Middle frontal gyrus (tissue), 1 donor: ENCODE measurements at regions not wholly inside any gene's neighbourhood (a gene's known extent, or its start where the extent isn't known, plus 50 kb on each side); places are given as distances from the start of the nearest gene placed in this dataset.
"Not testable (repeated sequence)": the region's sequence is repeated elsewhere in the genome, so short reads cannot be mapped to it uniquely, and the experiment has no call there.

Experiments used
- DNase-seq: peaks from one replicate; pipeline ENCODE4 v3.0.0-alpha.2; 2015; ENCODE audit warnings: low spot score; ENCODE audit errors: extremely low spot score

DNA sequence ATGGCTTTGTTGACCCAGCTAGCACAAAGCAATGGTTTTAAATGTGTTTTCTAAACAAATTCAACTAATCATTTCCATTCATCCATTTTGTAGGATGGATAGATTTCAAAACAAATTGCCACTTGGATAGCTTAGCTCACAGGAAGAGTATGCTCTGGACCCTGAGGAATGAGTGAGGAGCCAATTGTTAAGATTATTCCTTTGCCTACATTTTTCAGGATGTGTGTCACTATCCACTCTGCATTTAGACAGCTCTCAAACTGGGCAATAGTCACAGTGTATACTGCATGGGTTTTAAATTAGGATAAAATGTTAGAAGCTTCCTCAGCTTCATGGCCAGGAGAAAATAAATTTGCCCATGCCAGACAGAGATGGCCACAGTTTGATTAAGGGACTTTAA lies 605.6 kb upstream of the TEX47 start:
- DNase-seq, result no peak

DNA sequence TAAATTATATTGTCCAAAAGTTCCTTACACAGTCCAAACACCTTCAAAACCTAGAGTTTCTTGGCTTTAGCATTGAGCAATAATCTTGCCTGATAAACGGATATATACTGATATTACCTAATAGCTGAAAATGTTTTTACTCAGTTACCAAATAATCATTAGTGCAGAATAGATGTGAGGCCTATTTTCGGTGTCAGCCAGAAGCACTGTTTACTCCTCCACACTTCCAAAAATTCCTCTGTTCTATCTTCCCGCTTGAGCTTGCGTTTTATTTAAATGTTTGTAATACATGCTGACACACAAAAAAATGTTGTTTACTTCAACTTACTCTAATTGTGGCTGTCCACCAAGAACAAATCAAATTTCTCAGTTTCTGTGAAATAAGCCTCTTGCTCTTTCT lies 606.2 kb upstream of the TEX47 start:
- no peak for DNase-seq

DNA sequence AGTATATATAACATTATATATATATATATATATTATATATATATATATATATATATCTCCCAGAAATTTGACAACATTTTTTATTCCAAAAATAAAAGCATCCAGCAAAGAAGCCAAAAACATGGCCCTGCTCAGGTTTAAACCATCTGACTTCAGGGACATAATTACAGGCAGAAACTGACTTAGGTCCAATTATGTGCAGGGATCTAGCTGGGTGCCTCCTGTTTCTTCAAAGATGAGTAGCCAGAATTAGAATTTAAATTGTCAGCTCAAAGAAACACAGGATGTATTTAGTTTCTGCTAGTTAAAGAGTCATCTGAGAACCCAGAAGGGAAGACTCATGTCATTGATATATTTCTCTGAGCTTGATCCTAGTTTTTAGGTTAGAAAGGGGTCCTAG lies 656.4 kb upstream of the TEX47 start:
- no peak for DNase-seq

DNA sequence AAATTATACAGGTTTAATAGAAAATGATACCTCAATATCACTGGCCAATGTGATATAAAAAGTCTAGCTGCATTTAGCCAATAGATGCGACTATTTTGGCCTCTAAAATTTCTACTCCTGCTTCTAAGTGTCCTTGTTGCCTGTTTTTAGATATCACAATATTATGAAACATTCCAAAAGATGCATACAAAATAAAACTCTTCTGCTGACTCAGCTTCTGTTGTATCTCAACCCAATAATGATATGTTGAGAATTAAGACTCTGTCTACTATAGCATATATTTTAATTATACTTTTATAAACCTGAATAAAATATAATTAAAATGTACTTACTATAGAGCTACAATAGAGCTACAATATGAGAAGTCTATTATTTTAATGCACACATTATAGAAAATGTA lies 661.0 kb upstream of the TEX47 start:
- DNase-seq, result no peak

DNA sequence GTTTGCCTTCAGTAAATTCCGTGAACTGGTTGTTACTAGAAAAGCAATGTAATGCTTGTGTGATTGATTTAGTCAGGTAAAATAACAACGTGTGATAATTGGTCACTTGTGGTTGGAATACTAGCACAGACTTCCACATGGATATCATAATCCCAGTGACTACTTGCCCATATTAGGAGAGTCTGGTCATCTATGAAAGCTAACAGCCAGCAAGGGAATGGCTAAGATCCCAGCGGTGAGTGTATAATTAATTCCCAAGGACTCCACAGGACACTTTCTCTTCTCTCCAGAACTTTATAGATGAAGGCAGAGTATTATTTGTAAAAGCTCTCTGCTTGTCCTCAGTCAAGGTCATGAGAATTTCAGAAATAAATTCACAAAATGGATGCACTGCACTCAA lies 662.6 kb upstream of the TEX47 start:
- DNase-seq, result no peak

DNA sequence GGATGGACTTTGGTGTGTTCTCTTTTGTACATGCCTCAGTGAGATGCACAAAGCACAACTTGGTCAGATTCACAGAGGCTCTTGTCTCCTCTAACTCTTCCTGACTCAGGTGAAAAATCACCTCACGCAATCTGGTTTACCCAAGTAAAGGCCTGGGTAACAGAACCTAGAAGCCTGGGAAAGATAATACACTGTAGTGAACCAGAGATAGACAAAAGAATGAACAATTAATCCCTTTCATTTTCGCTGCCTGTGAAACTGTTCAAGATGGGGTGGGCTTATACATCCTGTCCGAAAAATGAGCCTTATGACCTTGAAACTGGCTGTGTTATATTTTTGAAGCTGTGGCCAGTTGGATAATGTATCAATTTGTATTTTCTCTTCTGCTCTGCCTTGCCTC lies 678.9 kb upstream of the TEX47 start:
- no peak for DNase-seq

DNA sequence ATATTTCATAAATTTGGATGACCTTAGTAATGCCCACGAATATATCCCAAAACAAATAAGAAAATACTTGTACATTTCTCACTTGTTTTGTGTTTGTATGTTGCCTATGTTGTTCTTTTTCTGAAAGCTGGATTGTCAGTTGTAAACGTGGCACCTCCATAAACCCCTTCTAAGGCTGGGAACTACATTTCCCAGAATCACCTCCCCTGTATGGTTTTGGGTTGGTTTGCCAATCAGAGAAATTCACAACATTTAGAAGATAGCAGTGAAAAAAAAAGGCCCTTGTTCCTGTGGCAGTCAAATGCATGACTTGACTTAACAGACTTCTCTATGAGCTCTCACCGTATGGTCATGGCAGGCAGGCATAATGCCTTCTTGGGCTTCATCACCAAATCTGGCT lies 676.3 kb upstream of the STEAP1 start:
- no peak for DNase-seq

DNA sequence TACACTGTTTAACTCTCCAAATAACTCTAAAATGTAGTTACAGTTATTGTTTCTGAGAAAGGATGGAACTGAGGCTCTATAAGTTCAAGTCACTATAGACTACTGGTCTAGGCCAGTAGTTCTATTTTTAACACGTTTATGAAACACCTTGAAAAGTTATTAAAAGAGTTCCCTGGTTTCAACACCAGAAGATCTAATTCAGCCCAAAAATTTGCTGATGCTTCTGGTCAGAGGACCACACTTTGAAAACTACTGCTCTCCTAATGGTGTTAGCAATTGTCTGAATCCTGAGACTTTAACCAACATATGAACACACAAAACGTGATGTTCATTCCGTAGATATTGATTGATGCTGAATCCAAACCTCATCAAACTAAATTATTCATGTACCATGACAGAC lies 658.6 kb upstream of the STEAP1 start:
- DNase-seq, result no peak

DNA sequence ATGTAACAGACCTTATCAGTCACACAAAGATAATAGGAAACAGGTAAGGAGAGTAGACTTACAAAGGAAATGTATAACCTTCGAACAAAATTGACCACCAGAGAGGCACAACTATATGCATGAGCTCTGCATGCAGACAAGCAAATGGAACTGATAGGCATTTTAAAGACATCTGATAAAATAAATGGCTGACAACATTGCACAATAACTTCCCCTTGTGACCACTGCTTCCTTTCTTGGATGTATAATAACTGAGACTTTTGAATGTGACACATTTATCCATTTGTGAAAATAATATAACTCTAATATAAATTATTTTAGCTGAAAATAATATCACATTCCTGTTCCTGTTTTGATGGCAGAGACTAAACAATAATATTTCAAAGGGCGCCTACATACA lies 654.2 kb upstream of the STEAP1 start:
- DNase-seq, result no peak

DNA sequence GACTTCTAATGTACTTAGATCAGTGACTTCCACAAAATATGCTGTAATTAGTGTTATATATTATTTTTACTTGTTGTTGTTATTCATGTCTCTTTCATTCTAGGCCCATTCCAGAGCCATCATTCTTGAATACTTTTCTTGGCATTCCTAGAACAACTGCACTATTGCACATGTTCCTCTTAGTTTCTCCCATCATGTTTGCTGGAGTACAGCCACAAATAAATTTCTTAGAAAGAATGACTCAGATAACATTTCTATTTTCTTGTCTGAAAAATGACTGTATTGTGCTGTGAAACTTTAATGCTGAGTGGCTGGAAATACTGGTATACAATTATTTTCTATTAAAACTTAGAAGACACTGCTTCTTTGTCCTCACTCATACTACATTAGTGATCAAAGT lies 651.0 kb upstream of the STEAP1 start:
- no peak for DNase-seq

DNA sequence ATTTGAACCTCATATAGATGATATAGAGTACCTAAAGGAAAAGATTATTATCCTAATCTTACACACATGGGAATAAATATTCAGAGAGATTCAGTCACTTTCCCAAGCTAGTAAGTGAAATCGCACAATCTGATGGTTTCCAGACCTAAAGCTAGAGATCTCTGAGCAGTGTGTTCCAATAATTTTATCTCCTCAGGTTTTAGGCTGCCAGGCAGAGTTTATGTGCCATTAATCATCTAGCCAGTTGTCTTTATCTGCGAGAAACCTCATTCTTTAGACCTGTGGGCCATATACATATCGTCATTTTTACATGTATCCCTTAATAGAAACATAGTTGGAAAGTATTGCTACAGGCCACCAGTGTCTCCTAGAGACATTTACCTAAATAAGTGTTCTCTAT lies 647.2 kb upstream of the STEAP1 start:
- DNase-seq, result no peak

DNA sequence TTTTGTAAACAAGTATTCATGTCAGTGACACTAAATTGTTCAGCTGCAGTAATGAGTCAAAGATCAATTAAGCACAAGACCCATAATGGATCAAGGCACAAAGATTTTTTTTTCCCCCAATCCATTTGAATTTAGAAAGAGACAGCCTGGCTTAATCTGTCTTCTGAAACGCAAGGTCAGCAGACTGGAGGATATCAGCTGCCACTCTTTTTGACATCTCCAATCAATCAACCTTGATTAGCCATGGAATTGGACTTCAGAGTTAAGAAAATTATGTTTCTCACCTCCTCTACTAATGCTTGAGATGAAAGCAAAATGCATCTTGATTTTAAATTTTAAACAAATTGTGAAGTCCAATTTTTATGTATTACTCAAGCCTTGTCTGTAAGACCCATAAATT lies 642.4 kb upstream of the STEAP1 start:
- DNase-seq, result no peak

DNA sequence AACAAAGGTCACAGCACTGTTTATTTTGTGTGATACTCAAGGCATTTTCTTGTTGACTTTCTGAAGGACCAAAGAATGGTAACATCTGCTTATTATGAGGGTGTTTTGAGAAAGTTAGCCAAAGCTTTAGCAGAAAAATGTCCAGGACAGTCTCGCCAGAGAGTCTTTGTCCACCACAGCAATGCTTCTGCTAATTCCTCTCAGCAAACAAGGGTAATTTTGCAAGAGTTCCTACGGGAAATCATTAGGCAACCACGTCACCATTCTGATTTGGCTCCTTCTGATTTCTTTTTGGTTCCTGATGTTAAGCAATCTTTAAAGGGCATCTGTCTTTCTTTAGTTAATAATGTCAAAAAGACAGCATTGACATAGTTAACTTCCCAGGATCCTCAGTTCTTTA lies 639.3 kb upstream of the STEAP1 start:
- DNase-seq, result no peak

DNA sequence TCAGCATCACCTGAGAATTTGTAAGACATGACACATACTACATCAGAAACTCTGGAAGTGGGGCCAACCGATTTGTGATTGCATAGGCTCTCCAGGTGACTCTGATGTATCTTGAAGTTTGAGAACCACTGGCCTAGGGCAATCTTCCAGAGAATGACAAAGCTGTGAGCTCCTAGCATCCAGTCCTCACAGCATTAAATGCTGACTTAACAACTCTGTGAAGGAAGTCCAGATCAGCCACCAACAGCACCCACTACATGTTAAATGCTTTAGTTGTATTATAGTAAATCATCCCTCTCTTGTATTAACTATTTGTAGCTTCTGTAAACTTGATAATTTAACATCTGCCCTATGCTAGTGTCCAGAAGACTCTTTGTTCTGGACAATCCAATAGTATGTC lies 636.5 kb upstream of the STEAP1 start:
- DNase-seq, result no peak

DNA sequence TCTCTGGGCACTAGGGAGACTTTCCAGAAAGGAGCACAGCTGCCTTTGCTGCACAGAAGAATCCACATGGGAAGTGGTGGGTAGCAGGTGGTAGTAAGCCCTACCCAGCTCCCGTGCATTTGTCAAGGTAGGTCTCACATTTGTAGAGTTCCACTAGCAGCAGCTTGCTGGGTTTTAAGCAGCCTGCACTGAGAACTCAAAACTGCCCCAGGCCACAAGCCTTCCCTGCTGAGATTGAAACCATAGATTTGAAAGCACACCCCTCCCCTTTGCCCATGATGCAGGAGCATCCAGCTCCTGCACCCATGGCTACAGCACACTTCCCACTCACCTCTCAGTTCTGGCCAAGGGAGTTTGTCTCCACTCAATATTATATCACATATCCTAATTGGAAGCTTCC lies 604.5 kb upstream of the STEAP1 start:
- no peak for DNase-seq

DNA sequence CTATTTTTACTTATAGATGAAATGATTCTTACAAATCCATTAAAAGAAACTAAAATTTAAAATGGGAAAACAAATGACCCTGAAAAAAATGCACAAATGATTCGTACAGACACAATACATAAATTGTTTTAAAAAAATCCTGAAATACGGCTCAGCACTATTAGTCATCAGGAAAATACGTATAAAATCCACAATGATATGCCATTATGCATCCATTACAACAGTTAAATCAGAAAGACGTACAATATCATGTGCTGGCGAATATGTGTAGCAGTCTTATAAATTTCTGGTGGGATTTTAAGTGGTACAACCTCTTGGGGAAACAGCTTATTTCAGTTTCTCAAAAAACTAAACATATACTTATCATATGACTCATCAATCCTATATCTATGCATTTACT lies 600.1 kb upstream of the STEAP1 start:
- DNase-seq, result no peak

DNA sequence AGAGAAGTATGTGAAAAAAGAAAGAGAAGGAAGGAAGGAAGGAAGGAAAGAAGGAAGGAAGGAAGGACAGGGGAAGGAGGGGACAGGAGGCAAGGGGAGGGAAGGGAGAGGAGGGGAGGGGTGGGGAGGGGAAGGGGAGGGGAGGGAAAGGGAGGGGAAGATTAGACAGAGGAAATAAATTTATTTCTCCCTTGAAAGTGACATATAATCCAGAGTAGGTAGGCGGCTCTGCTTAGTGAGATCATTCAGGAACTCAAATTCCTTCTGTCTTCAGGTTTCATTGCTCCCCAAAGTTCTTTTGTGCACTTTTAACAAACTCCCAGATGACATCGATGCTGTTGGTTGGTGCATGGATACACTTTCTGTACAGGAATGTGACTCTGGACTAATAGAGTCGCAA lies 594.7 kb upstream of the STEAP1 start:
- no peak for DNase-seq

DNA sequence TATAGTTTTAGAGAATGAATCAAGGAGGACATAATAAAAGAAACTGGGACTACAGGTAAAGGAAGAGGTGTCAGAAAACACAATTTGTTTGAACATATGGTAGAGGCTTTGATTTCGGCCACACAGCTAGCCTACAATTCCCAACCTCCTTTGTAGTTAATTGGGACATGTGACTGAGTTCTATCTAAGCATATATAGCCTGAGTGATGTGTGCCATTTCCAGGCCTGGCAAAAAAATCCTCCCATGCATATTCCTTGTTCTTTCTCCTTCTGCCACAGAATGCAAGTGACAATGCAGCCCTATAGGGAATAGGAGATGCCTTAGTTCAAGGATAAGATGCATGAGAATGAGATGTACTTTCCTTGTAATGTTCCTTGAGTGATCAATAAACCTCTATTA lies 590.7 kb upstream of the STEAP1 start:
- DNase-seq, result no peak

DNA sequence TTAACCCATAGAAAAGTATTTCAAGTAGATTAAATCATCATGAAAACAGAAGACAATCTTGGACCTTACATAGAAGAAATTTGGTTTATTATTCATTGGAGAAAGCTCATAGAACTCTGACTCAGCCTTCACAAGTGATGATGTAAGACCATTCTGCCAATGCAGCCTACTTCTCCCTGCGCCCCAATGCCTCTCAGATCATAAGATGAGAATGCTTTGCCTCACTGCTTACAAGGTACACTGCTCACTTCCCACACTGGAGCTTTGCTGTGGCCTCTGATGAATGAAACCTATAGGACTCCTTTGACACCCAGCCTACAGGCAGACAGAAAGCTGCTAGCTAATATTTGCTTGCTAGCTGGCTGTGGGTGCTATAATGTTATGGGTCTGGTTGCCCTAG lies 569.4 kb upstream of the STEAP1 start:
- DNase-seq, result no peak

DNA sequence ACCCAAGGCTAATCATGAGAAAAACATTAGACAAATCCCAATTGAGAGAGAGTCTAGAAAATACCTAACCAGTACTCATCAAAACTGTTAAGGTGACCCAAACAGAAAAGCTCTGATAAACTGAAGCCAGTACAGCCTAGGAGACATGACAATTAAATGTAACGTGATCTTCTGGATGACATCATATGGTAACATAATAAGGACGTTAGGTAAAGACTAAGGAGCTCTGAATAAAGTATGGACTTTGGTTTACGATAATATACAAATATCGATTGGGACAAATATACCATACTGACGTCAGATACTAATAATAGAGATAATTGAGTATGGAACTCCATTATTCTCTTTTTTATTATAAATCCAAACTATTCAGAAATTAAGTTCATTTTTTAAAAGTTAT lies 561.1 kb upstream of the STEAP1 start:
- DNase-seq, result no peak

DNA sequence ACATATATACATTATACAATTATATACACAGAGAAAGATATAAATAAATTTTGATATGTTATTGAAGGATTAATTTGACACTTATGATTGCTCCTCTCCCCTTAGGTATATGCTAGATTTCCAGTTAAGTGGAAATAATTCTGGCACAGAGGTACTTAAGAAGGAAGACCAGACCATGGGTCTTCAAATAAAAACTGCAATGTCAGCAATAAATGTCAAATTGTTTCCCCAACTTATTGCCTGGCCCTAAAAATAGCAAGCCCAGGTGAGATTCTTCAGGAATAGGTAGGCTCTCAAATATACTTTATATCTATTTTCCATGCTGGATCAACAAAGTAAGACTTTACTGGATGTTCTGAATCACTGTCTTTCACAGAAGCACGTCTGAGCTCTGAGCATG lies 551.3 kb upstream of the STEAP1 start:
- DNase-seq, result no peak

DNA sequence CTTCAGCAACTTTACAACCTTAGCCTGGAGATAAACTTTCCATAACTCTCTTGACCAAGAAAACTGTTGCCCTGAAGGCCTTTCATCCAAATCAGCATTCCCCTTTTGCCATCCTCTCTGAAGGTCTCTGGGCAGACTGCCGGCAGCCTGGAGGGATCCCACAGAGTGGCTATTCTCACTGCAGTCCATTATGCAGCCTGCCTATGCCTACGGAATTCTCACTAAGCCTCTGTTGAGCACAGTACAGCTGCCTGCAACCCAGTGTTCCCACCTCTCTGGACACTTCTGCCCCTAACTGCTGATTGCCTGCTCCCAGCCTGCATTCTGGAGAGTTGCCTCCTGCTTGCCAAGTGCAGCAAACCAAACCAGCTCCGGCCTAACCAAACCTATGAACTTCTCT lies 548.9 kb upstream of the STEAP1 start:
- DNase-seq, result no peak

DNA sequence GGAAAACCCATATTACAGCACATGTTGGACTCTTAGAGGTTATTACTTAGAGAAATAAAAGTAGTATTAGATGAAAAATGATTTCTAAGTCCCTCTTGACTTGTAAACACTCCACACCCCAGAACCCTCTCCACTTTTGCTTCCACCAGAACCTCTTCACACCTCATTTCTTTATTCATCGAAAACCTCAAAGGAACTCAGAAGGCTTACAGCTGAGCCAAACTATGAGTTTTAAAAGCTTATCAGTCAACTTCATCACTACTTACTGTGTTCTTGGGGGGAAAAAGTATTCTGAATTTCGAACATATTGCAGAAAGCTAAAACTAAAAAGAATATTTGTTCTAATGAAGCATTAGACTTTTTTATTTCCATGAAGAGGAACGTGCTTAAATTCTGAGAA lies 547.8 kb upstream of the STEAP1 start:
- no peak for DNase-seq

DNA sequence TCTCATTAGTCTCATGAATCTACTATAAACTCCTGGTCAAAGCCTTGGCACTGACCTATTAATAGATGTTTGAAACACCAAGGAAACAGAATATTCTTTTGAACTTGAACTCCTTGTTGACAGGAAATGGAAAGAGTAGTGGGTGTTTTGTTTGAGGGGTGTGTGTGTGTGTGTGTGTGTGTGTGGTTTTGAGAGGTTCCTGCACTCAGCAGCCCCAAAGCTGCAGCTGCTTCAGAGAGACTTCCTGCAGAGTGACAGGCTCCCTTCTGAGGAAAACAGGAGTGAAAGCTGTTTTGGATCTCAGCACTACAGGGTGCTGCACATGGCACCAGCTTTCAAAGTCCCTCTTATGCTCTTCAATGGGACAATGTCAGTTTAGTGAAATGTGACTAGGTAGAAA lies 546.5 kb upstream of the STEAP1 start:
- no peak for DNase-seq

DNA sequence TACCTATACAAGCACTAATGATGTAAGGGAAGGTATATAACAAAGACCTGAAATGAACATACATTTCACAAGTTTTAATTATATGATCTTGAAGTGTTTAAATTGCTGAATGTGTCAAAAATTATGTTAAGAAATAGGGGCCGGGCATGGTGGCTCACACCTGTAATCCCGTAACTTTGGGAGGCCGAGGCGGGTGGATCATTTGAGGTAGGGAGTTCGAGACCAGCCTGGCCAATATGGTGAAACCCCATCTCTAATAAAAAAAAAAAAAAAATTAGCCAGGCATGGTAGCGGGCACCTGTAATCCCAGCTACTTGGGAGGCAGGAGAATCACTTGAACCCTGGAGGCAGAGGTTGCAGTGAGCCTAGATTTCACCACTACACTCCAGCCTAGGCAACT lies 537.4 kb upstream of the STEAP1 start:
- DNase-seq, result not testable (repeated sequence)
